ENCODE measurements at regions not wholly inside any gene's neighbourhood (a gene's known extent, or its start where the extent isn't known, plus 50 kb on each side); places are given as distances from the start of the nearest gene placed in this dataset.

- TF ChIP-seq POLR2A (IDR thresholded peaks at IDR 0.05), result no peak
- TF ChIP-seq CTCF (IDR thresholded peaks at IDR 0.05), result no peak
- TF ChIP-seq EP300 (IDR thresholded peaks at IDR 0.05), result no peak
Observed at GRCh38 chr2:196224756-196225155, 53.4 kb upstream of the STK17B start.

Data from ovary (tissue), 3 donors.